GM12878 (cell line): ENCODE measurements at regions not wholly inside any gene's neighbourhood (a gene's known extent, or its start where the extent isn't known, plus 50 kb on each side); places are given as distances from the start of the nearest gene placed in this dataset.

Experiments used
- ATAC-seq: fragments of 200-7000 bp; cut with Tn5 transposase; 3 replicates; pipeline ENCODE4 v1.9.1; 2020; ENCODE audit warnings: mild to moderate bottlenecking, moderate library complexity
- BruUV-seq: library from RNA; stranded (reverse); fragments of 400-500 nt; replicated peaks from 2 replicates; lab custom pipeline; 2021; lab: Mats Ljungman, UMichigan
- CTCF ChIA-PET: fragments of 300-600 bp; sonication (Branson Sonifier 250); formaldehyde crosslinking; extraction: SDS; loops from one replicate; lab custom pipeline; 2021; ENCODE audit warnings: inconsistent platforms; lab: Yijun Ruan, JAX
- POLR2A ChIA-PET: fragments of 350-600 bp; formaldehyde crosslinking; extraction: SDS; loops from one replicate; lab custom pipeline; 2021; ENCODE audit warnings: inconsistent platforms; lab: Charles Lee
- RAD21 ChIA-PET: fragments of 300-600 bp; sonication (Branson Sonifier 250); formaldehyde crosslinking; loops from one replicate; lab custom pipeline; 2023; ENCODE audit warnings: antibody characterized with exemption; ENCODE audit not compliant: unreplicated experiment; lab: Charles Lee
- SMC1A ChIA-PET: fragments of 300-600 bp; sonication (Branson Sonifier 250); formaldehyde crosslinking; loops from one replicate; lab custom pipeline; 2023; ENCODE audit not compliant: unreplicated experiment, uncharacterized antibody; lab: Charles Lee
- DNase-seq: peaks from one replicate; pipeline ENCODE4 v3.0.0-alpha.2; 2011; ENCODE audit warnings: low read depth, low spot score
- FAIRE-seq: peaks from 3 replicates; lab custom pipeline; 2011; peaks lifted over from hg19 to GRCh38; lab: Jason Lieb, UNC
- H2AFZ ChIP-seq: 2 replicates; pipeline ENCODE4 v1.6.0; 2011; ENCODE audit warnings: low read depth, low read length, control low read depth; ENCODE audit not compliant: control insufficient read depth
- H3K27ac ChIP-seq: 2 replicates; pipeline ENCODE4 v1.5.1; 2011; ENCODE audit warnings: control low read depth; ENCODE audit not compliant: control insufficient read depth, insufficient read depth
- H3K27me3 ChIP-seq, 2 experiments: replicated peaks in 1 of 2; 2 replicates each; pipeline versions ENCODE4 v1.6.0 to v1.6.1; 2011; ENCODE audit warnings: low read length in 1 of 2; ENCODE audit not compliant: control insufficient read depth in 2 of 2, insufficient read depth in 2 of 2
- H3K36me3 ChIP-seq, 2 experiments: 2 replicates each; pipeline ENCODE4 v1.5.1; 2011; ENCODE audit warnings: low read length in 1 of 2; ENCODE audit not compliant: control insufficient read depth in 2 of 2, insufficient read depth in 2 of 2
- H3K4me1 ChIP-seq: 2 replicates; pipeline ENCODE4 v1.6.1; 2011; ENCODE audit warnings: mild to moderate bottlenecking, low read length, moderate library complexity, mixed read lengths; ENCODE audit not compliant: control insufficient read depth, insufficient read depth
- H3K4me2 ChIP-seq: 2 replicates; pipeline ENCODE4 v1.6.0; 2011; ENCODE audit warnings: control low read depth; ENCODE audit not compliant: control insufficient read depth, insufficient read depth
- H3K4me3 ChIP-seq: fragments of 200-600 bp; sonication (generic); 2 replicates; pipeline ENCODE4 v1.5.1; 2016
- H3K79me2 ChIP-seq: 2 replicates; pipeline ENCODE4 v1.6.0; 2011; ENCODE audit warnings: low read length; ENCODE audit not compliant: control insufficient read depth, insufficient read depth
- H3K9ac ChIP-seq: 2 replicates; pipeline ENCODE4 v1.8.0; 2011; ENCODE audit warnings: low read length, control low read depth, mixed read lengths; ENCODE audit not compliant: control insufficient read depth, insufficient read depth
- H3K9me3 ChIP-seq: replicated peaks from 3 replicates; pipeline ENCODE4 v1.5.1; 2011; ENCODE audit warnings: mild to moderate bottlenecking, low read length; ENCODE audit not compliant: control insufficient read depth, insufficient read depth
- H4K20me1 ChIP-seq: 2 replicates; pipeline ENCODE4 v1.6.0; 2011; ENCODE audit not compliant: control insufficient read depth, insufficient read depth
- CBX5 ChIP-seq: sonication (generic); IDR thresholded peaks from 2 replicates; pipeline ENCODE4 v1.6.1; 2016; ENCODE audit warnings: low read depth, moderate library complexity, mild to moderate bottlenecking, inconsistent platforms
- CHD1 ChIP-seq: IDR thresholded peaks from 2 replicates; pipeline ENCODE4 v1.6.1; 2012; ENCODE audit warnings: low read depth, low read length, improper control_type of control experiment
- HCFC1 ChIP-seq: fragments of 150-350 bp; IDR thresholded peaks from 2 replicates; pipeline ENCODE4 v1.6.1; 2014; ENCODE audit warnings: low read length
- PBX3 ChIP-seq: IDR thresholded peaks from 2 replicates; pipeline ENCODE4 v1.6.1; 2011; ENCODE audit warnings: mild to moderate bottlenecking, low read depth, low read length, moderate library complexity; ENCODE audit not compliant: insufficient replicate concordance
- RAD51 ChIP-seq: fragments of 450-650 bp; IDR thresholded peaks from 2 replicates; pipeline ENCODE4 v1.6.1; 2016; ENCODE audit warnings: moderate library complexity, mild to moderate bottlenecking, inconsistent platforms
- RELA ChIP-seq: fragments of 450-650 bp; IDR thresholded peaks from 2 replicates; pipeline ENCODE4 v1.8.0; 2014; ENCODE audit warnings: borderline replicate concordance; ENCODE audit not compliant: partially characterized antibody
- TARDBP ChIP-seq: IDR thresholded peaks from 2 replicates; pipeline ENCODE4 v1.6.1; 2016; ENCODE audit warnings: borderline replicate concordance
- ZZZ3 ChIP-seq: IDR thresholded peaks from 2 replicates; pipeline ENCODE4 v1.6.1; 2011; ENCODE audit warnings: low read depth; ENCODE audit not compliant: control insufficient read depth, insufficient read length
- WGBS: methylation state at CpG from one replicate; pipeline ENCODE4 v1.1.6; 2016; ENCODE audit warnings: low lambda C conversion rate; ENCODE audit not compliant: insufficient replicate concordance, insufficient coverage; ENCODE audit errors: missing lambda C conversion rate; 5-methylcytosine and 5-hydroxymethylcytosine counted together
- in situ Hi-C: fragments of 300-500 bp; cut with MboI; formaldehyde crosslinking; loops from 9 replicates; pipeline ENCODE4 v1.14.3; 2018; ENCODE audit warnings: mixed read lengths
- intact Hi-C: fragments of 100-400 bp; cut with micrococcal nuclease; formaldehyde crosslinking; loops from one replicate; pipeline ENCODE4 v1.14.2; 2022; ENCODE audit not compliant: unreplicated experiment

- H3K27ac ChIP-seq: no peak overlapping the region
- 20% methylated on average over 5 of the region's 5 CpGs for WGBS
- H3K4me1 ChIP-seq: no peaks in the 10 kb centered on the region
- intact Hi-C loops: no loop called here
- in situ Hi-C loops: no loop called here
- no peak for ATAC-seq
- ChIA-PET POLR2A (no interaction called here), CTCF (no interaction called here), RAD21 (no interaction called here), SMC1A (no interaction called here)
- H3K9ac ChIP-seq: no peak overlapping the region
- H3K4me2 ChIP-seq: no peak overlapping the region
- TF ChIP-seq RAD51 (no peak), CHD1 (no peak), TARDBP (no peak), ZZZ3 (no peak), PBX3 (no peak), RELA (no peak), CBX5 (no peak), HCFC1 (no peak)
- no peaks in the 10 kb centered on the region for H3K36me3 ChIP-seq
- no peaks in the 10 kb centered on the region for H3K79me2 ChIP-seq
- no peak for DNase-seq
- no peaks in the 10 kb centered on the region for H4K20me1 ChIP-seq
- H3K9me3 ChIP-seq: no peaks in the 10 kb centered on the region
- H3K4me3 ChIP-seq: no peak overlapping the region
- FAIRE-seq: no peak
- no peak overlapping the region for H2AFZ ChIP-seq
- H3K27me3 ChIP-seq: no peaks in the 10 kb centered on the region
- no TSS peak for BruUV-seq
Observed at GRCh38 chr5:174829511-174829864, 105.1 kb downstream of the MSX2 start.
